Right lobe of liver (tissue), 6 donors: ENCODE measurements at regions not wholly inside any gene's neighbourhood (a gene's known extent, or its start where the extent isn't known, plus 50 kb on each side); places are given as distances from the start of the nearest gene placed in this dataset.

ENCODE experiments used
- ATAC-seq, 4 donors: fragments of 200-7000 bp; cut with Tn5 transposase; one replicate each; pipeline ENCODE4 v1.9.1; 2020; ENCODE audit warnings: mild to moderate bottlenecking in 4 of 4, moderate library complexity in 4 of 4
- DNase-seq, 3 donors: peaks; one replicate each; pipeline ENCODE4 v3.0.0-alpha.2; 2020
- H3K27ac ChIP-seq, 3 donors: fragments of 200-600 bp; one replicate each; pipeline ENCODE4 v1.8.0; 2022
- H3K27me3 ChIP-seq, 2 donors: fragments of 200-600 bp; one replicate each; pipeline ENCODE4 v1.8.0; 2022
- H3K36me3 ChIP-seq, 4 donors: fragments of 200-600 bp; sonication (generic) in 1 of 4; one replicate each; pipeline versions ENCODE4 v1.5.1 to v1.8.0; 2017 to 2022; ENCODE audit warnings: control low read depth in 1 of 4
- H3K4me1 ChIP-seq, 4 donors: fragments of 200-600 bp; sonication (generic) in 1 of 4; one replicate each; pipeline versions ENCODE4 v1.5.1 to v1.8.0; 2017 to 2022; ENCODE audit warnings: control low read depth in 1 of 4
- H3K4me3 ChIP-seq, 3 donors: fragments of 200-600 bp; one replicate each; pipeline ENCODE4 v1.8.0; 2022
- H3K9me3 ChIP-seq, 4 donors: fragments of 200-600 bp; sonication (generic) in 1 of 4; one replicate each; pipeline versions ENCODE4 v1.5.1 to v1.8.0; 2017 to 2022; ENCODE audit warnings: control low read depth in 1 of 4
- CTCF ChIP-seq, 4 donors: fragments of 200-600 bp in 3 of 4; fragments of 450-650 bp in 1 of 4; IDR thresholded peaks; one replicate each; pipeline versions ENCODE4 v1.5.1 to v1.8.0; 2016 to 2022; ENCODE audit warnings: antibody characterized with exemption in 4 of 4, mild to moderate bottlenecking in 2 of 4
- POLR2A ChIP-seq: fragments of 450-650 bp; IDR thresholded peaks from one replicate; pipeline ENCODE4 v1.6.1; 2017; ENCODE audit warnings: antibody characterized with exemption, mild to moderate bottlenecking
- WGBS: methylation state at CpG from one replicate; pipeline ENCODE4 v1.1.6; 2018; ENCODE audit warnings: low coverage, low lambda C conversion rate; ENCODE audit not compliant: insufficient coverage; ENCODE audit errors: missing lambda C conversion rate; 5-methylcytosine and 5-hydroxymethylcytosine counted together
- intact Hi-C, 2 donors: fragments of 100-400 bp; cut with DNase I; formaldehyde crosslinking; loops; one replicate each; pipeline versions ENCODE4 v1.11.2 to v1.14.1; 2022
- donor health status: DM: no; HTN: yes; CAD: no.
- donor health status: DM: no; HTN: no; CAD: no.
- donor health status: DM: no; HTN: no; CAD: no.
- donor health status: DM: no; HTN: yes; CAD: no.
- donor health status: DM: no; HTN: yes; CAD: no.

- intact Hi-C loops, result no loop called here
- Histone ChIP-seq H3K4me3 (no peak overlapping the region), H3K27me3 (no peaks in the 10 kb centered on the region), H3K4me1 (no peaks in the 10 kb centered on the region), H3K9me3 (no peaks in the 10 kb centered on the region), H3K27ac (no peak overlapping the region), H3K36me3 (no peaks in the 10 kb centered on the region)
- TF ChIP-seq CTCF (IDR thresholded peaks at IDR 0.05) (no peak), POLR2A (no peak)
- ATAC-seq (no peak), DNase-seq (no peak)
- 67% methylated on average over 7 of the region's 7 CpGs for WGBS
These were observed 188.0 kb upstream of the PACRGL start for GRCh38 chr4:20512033-20512792.

GRCh38 chr4:20512985-20513384, 187.3 kb upstream of the PACRGL start:
- DNase-seq (no peak), ATAC-seq (no peak)
- no peak for TF ChIP-seq CTCF (IDR thresholded peaks at IDR 0.05)
- no peak for TF ChIP-seq POLR2A
- Histone ChIP-seq H3K27ac (no peak overlapping the region), H3K4me3 (no peak overlapping the region), H3K36me3 (no peaks in the 10 kb centered on the region), H3K27me3 (no peaks in the 10 kb centered on the region), H3K9me3 (no peaks in the 10 kb centered on the region), H3K4me1 (no peaks in the 10 kb centered on the region)
- intact Hi-C loops, result no loop called here
- 64% methylated on average over 5 of the region's 5 CpGs for WGBS

DNA sequence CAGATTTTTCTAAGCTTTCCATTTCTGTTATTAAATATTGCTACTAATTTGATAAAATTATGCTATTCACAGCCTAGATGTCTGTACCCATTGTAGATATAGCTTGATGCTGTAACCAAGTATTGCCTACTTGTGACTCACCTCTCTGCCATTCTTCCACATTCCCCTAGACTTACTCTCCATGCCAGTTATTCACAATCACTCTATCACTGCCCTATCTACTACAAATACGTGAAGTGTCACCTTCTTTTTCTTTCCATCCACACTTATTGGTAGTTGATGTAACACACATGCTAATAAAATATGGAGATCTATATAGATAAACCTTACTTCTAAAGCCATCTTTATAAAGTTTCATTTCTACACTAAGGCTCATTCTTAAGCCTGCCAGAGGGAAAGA, 179.4 kb upstream of the PACRGL start:
- DNase-seq (no peak), ATAC-seq (no peak)
- H3K9me3 ChIP-seq, result no peaks in the 10 kb centered on the region
- WGBS, result 36% methylated on average over 1 of the region's 1 CpG
- H3K4me1 ChIP-seq, result no peaks in the 10 kb centered on the region
- H3K27ac ChIP-seq, result no peak overlapping the region
- intact Hi-C loops, result no loop called here
- no peaks in the 10 kb centered on the region for H3K36me3 ChIP-seq
- no peak for TF ChIP-seq CTCF (IDR thresholded peaks at IDR 0.05)
- no peak for TF ChIP-seq POLR2A
- no peak overlapping the region for H3K4me3 ChIP-seq
- H3K27me3 ChIP-seq, result no peaks in the 10 kb centered on the region

- no peak overlapping the region for H3K4me3 ChIP-seq
- no peak overlapping the region for H3K27ac ChIP-seq
- H3K36me3 ChIP-seq, result no peaks in the 10 kb centered on the region
- intact Hi-C loops, result no loop called here
- 48% methylated on average over 1 of the region's 1 CpG for WGBS
- DNase-seq, result no peak
- TF ChIP-seq POLR2A (no peak), CTCF (IDR thresholded peaks at IDR 0.05) (no peak)
- no peak for ATAC-seq
- no peaks in the 10 kb centered on the region for H3K9me3 ChIP-seq
- no peaks in the 10 kb centered on the region for H3K4me1 ChIP-seq
- H3K27me3 ChIP-seq, result no peaks in the 10 kb centered on the region
These were observed 171.8 kb upstream of the PACRGL start for GRCh38 chr4:20528508-20528907.
